NCI-H748 (cell line): ENCODE measurements at regions not wholly inside any gene's neighbourhood (a gene's known extent, or its start where the extent isn't known, plus 50 kb on each side); places are given as distances from the start of the nearest gene placed in this dataset.
"Not testable (repeated sequence)": the region's sequence is repeated elsewhere in the genome, so short reads cannot be mapped to it uniquely, and the experiment has no call there.

ENCODE experiments used
- DNase-seq: peaks from one replicate; lab custom pipeline; 2025; ENCODE audit not compliant: unreplicated experiment; lab: John Stamatoyannopoulos, UW

DNA sequence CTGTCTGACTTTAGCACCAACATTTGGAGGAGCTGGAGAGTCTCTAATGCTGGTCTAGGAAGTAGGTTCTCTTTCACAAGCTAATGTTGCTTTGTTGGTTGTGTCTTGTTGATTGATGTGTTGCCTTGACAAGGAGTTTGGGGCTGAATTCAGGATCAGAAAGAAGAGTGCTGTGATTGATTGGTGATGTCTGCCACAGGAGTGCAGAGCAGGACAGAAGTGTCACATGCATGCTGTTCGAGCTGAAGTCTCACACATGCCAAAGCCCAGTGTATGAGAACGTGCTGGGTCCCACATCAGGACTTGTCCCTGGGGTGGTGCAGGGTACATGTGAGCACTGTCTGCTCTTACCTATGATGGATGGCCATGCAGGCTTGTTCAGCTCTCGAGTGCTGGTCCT, 694.4 kb downstream of the MATN1 start:
- no peak for DNase-seq

- no peak for DNase-seq
These were observed 695.1 kb downstream of the MATN1 start for GRCh38 chr1:30028283-30028682.

- DNase-seq: no peak
These were observed 696.1 kb downstream of the MATN1 start for GRCh38 chr1:30027247-30027646.

DNA sequence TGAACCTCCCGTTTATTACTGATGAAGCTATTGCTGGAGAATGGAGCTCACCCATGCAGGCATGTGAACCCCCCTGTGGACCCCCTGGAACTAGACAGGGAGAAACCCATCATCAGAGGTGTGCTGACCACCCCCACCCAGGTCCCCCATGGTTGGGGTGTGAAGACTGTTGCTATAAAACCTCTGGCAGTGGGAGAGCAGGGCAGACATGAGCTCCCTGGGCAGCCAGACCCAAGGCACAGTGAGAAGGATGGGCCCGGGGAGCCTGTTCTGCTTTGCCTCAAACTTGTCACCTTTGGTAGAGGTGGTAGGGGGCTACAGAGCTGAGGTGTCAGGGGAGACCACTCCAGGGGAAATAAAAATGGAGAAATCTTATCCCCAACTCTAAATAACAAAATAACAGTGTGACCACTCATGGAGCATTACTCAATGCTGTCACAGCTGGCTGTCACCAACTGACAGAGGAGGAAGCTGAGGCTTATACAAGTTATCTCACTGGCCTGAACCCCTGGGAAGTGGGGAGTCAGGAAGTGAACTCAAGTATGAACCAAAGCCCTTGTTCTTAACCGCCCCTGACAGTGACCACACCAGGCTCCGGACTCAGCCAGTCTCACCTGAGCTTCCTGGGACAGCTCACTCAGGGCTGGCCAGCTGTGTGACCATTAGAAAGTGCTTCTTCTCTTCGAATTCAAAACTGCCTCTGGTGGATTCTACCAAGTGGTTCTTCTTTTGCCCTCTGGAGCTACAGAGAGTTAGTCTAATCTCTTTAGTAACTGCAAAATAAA, 698.8 kb downstream of the MATN1 start:
- DNase-seq: no peak

DNA sequence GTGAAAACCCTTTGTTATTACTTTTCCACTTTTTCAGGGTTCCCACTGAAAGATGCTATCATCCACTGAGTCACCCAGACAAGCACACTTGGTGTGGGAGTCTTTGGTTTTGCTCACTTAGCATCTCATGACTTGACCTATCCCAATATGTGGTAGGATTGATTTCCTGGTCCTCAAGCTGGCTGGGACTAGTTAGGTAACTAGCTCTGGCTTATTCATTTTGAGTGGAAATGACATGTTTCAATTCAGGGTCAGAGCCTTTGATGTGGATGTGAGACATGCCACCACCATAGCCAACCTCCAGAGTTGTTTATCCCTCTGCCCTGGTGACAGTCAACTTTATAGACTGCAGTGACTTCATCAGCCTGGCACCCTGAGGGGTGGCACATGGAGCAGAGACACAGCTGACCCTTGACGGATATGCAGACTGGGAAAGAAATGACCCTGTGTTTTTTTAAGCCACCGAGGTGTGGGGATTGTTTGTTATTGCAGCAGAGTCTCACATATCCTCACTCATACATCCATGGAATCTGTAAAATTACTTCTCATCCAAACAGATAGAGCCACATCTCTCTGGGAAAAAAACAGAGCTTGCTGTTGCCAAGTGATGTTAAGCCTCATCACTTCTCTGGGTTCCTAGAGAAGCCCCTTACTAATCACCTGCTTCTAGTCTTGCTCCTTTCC, 699.9 kb downstream of the MATN1 start:
- DNase-seq: no peak

- no peak for DNase-seq
These were observed 709.4 kb downstream of the MATN1 start for GRCh38 chr1:30014031-30014430.

DNA sequence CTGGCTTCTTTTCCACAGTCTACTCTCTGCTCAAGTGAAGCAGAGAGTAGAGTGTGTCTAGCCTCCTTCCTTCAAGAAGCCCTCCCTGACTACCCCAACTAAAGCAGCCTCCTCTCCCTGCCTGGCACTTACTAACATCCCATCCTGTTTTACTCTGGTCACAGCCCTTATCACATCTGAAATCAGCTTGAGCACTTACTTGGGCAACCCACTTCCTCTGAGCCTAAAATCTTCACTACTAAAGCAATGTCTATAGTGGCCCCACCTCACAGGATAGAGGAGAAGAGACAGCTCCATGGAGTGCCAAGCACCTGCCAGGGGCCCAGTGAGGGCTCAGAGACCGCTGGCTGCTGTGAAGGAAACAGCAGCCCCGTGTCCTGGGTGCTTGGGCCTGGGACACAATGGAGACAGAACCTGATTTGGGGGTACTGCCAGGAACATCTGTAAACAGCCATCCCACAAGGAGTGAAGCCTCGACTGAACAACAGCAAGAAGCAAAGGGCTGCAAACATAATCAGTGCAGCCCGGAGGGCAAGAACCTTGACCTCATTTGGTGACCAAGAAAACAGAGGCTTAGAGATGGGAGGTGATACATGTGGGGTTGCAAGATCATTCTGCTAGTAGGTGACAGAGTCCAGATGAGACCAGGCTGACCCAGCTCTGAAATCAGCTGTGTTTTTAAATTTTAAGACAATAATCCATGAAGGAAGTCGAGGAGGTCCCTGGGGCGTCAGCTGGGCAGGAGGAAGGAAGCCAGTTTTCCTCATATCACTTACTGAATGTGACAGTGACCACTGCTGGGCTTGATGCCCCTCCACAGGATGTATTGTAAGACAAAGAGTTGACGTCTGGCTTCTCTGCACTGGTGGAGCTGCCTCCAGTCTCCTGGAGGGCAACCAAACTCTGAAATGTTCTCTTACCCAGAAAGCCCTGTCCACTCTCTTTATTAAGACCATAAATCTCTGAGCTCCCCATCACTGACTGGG, 710.6 kb downstream of the MATN1 start:
- no peak for DNase-seq

- no peak for DNase-seq
These were observed 711.4 kb downstream of the MATN1 start for GRCh38 chr1:30011970-30012369.

DNA sequence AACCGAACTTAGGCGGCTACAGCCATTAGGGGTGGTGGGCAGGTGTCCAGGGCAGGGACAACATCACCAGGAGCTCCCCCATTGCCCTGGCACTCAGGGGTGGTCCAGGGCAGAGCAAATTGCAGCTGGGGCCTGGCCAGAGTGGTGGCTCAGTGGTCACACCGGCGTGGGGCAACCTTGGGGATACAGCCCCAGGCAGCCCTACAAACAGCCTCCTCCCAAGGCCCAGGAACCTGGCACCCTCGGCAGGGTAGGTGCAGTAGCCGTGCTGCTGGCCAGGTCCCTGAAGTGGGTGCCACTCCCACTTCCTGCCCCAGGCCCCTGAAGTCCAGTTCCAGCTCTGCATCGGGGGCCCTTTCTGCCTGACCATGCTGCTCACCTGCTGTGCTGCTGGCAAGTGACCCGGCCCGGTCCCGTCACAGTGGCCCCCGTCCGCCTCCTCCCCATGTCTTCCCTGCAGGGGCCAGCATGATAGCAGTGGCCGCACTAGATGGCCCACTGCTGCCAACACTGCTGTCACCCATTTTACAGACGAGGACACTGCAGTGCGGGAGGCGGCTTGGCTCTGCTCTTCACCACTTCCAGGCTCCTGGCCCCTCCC, 712.8 kb downstream of the MATN1 start:
- no peak for DNase-seq

DNA sequence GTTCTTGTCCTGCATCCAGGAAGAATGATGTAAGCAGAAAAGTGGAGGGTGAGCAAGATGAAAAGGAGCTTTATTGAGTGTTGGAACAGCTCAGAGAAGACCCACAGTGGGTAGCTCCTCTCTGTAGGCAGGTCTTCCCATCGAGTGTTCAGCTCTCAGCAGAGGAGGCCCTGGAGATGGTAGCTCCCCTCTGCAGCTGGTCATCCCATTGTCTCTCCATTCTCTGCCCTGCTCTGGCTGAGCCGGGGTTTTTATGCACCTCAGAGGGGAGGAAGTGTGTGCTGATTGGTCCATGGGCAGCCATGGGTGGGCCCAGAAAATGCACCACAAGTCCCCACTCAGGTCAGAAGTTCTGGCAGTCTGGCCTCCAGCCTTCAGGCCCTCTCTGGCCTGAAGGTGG, 713.7 kb downstream of the MATN1 start:
- DNase-seq: no peak

GRCh38 chr1:30008998-30009657, 714.3 kb downstream of the MATN1 start:
- DNase-seq: no peak

DNA sequence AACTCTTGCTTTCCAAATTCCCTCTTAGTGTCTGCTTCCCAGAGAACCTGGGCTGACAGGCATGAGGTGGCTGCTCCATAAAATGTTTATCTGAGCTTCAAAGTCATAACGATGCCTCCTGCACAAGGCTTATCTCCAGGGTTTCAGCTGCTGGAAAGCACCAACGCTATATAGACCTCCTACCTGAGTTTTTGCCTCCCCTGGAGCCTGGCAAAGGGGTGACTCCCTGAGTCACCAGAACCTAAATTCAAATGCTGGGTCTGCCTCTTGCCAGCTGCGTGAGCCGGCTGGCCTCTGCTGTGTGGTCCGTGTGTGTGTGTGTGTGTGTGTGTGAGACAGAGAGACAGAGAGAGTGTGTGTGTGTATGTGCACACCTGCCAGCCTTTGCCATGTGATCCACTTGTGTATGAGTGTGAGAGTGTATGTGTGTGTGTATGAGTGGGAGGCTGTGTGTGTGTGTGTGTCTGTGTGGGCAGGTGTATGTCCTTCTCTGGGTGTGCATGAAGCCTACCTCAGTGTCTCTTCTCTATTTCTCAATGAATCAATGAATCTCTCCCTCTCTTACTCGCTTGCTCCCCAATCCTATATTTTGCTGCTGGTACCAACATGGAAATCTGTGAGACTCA, 714.9 kb downstream of the MATN1 start:
- DNase-seq: no peak

GRCh38 chr1:30005972-30006619, 717.3 kb downstream of the MATN1 start:
- no peak for DNase-seq

DNA sequence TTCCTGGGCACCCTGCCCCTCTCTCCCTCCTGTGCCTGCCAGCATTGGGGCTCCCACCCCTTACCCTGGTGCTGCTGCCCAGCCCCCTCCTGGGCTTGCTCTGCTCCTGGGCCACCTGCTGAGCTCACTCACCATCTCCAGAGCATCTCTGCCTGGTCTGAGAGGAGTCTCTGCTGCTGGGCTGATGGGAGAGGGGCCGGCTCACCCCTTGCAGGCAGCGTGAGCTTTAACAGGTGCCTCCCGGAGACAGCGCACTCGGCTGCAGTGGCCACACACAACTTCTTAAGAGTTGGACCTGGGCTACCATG, 721.7 kb downstream of the MATN1 start:
- DNase-seq: no peak

- no peak for DNase-seq
These were observed 722.2 kb downstream of the MATN1 start for GRCh38 chr1:30001011-30001731.

- no peak for DNase-seq
These were observed 723.1 kb downstream of the MATN1 start for GRCh38 chr1:30000266-30000665.

GRCh38 chr1:29999595-29999994, 723.8 kb downstream of the MATN1 start:
- DNase-seq: no peak

- no peak for DNase-seq
These were observed 724.7 kb downstream of the MATN1 start for GRCh38 chr1:29998686-29999085.

- not testable (repeated sequence) for DNase-seq
These were observed 725.6 kb downstream of the MATN1 start for GRCh38 chr1:29997818-29998217.
